NCI-H1436 treated with DMSO at 0.1 percent for 48 hours (cell line): ENCODE measurements at regions not wholly inside any gene's neighbourhood (a gene's known extent, or its start where the extent isn't known, plus 50 kb on each side); places are given as distances from the start of the nearest gene placed in this dataset.
"Not testable (repeated sequence)": the region's sequence is repeated elsewhere in the genome, so short reads cannot be mapped to it uniquely, and the experiment has no call there.

Experiments
- DNase-seq: peaks from one replicate; lab custom pipeline; 2025; lab: John Stamatoyannopoulos, UW

DNA sequence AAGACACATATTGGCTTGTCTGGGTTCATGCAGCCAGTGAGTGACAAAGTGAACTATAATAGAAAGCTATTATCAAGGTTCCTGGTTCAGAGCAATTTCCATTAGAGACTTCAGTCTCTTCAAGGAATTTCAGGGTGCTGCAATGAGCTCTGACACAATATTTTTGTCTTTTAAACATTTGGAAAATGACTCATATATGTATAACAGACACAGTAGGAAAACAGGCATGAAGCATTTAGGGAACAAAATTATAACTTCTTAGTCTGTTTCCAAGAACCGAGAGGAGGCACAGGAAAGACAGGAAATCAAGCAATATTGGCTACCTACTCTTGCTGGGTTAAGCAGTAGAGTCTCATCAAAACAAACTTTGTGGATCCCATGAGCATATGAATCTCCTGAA, 170.4 kb downstream of the PTPRC start:
- no peak for DNase-seq

DNA sequence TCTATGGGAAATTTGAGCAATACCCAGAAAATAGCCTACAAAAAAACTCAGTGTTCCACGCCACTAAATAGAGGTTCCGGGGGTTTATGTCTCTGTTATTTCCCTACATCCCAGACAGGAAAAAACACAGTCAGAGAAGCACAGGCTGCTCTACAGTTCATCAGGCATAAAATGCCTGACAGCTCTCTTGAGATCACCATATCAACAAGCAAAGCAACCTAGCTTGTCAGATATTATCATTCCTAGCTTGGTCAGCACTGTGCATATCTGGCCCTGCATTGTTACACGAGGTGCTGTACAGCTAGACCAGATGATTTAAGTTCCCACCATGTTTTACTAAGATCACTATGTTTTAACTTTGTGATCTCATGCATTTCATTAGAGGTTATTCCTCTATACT, 172.6 kb downstream of the PTPRC start:
- no peak for DNase-seq

DNA sequence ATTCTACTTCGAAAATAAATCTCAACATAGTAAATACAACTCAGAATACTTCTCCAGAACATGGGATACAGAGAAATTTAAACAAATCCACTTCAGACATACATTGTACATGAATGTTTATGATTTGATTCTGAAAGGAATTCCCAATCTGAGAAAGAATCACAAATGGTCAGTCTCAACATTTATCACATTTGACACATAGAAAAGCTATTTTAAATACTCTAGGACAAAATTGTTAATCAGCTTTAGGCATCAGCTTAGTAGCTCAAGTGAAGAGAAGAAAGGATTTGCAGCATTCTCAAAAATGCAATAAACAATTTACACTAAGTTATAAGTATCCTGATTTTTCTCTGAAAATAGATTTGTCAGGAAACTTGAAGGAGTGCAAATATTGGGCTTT, 184.8 kb downstream of the PTPRC start:
- no peak for DNase-seq

DNA sequence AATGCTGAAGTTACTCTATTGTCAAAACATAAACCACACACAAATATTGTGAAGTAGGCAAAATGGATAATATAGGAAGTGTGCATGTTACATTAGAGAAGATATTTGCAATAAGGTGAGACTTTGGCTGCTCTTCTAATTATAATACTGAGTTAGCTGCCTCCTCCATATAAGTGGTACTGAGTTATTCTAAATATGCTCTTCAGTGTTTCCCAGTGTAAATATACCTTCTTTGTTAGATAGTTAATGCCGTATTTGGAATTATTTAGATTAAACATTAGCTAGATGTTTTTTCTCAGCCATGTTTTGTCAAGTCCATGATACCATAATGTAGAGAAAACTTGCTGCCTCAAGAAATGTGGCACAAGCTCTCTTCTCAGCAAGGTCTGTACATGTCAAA, 186.4 kb downstream of the PTPRC start:
- no peak for DNase-seq

DNA sequence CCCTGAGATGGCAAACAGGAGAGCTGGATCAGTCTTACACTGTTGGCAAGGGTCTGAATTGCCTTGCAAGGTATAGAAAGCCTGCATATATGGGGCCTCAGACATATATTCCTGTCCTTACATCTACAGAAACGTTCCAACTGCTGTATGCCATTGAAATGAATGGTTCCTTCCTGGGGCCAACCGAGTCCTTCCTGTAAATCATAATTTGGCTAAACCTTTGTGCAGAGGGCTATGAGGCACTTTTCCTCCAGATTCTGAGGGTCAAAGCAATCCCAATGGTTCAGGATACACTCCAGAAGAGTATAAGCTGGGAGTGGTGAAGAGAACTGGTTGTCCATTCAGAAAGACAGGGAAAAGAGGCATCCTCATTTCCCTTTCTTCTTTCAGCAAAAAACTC, 190.5 kb downstream of the PTPRC start:
- DNase-seq, result no peak

DNA sequence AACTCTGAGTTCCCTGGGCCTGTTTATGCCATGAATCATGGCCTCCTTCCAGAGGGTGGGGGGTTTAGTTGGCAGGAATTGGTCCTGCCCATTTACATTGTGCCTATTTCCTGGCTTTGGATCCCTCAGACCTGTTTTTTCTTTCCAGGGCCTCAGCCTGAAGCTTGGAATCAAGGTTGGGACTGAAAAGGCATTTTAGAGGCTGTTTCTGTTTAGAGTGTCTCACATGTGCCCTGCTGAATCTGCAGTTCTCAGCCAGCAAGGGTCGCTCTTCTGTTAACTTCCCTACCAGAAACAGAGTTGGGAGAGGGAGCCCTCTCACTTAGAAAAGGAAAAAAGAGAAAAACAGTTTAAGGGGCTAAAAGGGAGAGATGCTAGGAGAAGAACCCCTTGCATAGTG, 191.1 kb downstream of the PTPRC start:
- no peak for DNase-seq

DNA sequence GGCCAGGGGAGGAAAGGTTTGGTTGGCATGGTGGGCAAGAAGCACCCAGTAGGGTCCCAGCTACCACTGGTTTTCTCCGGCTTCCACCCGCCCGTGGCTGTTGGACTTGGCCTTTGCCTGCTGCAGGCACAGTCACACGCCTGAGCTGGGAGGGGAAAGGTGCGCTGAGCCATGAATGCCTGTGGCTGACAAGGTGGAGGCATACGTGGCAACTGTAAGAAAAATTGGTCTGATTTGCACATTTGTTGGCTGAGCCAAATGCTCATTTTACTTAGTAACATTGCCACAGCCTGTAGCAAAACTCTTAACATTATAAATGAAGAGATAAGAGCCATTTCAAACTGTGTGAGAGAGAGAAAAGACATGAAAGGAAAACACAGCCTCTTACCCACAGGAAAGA, 191.6 kb downstream of the PTPRC start:
- DNase-seq, result no peak

DNA sequence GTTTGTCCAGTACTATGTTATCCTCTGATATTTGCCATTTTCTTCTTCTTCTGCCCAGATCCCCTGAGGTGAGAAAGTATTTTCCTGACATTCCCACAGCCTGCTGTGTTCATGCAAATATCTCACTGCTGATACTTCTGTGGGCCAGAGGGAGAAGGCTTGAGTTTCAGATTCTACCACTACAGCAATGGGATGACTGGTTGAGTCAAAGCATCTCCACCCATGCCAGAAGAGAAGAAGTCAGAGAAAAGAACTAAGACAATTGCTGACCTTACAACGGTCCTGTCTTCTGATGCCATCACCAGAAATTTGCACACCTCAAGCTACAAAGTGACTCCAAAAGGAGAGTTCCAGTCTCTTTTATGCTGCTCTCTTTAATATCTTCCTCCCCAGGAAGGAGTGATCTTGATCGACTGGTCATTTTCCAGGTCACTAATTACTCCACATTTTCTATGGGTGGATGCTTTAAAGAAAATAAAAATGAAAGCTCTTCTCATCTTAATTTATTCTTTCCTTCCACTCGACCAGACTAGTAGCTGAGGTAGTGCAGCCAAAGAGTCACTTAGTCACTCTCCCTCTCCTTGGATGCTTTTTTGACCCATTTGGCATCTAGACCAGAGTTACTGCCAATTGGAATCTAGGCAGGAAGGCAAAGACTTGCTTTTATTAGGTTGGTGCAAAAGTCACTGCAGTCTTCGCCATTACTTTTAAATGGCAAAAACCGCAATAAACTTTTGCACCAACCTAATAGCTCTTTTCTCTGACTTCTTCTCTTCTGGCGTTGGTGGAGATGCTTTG, 195.1 kb downstream of the PTPRC start:
- DNase-seq, result no peak

DNA sequence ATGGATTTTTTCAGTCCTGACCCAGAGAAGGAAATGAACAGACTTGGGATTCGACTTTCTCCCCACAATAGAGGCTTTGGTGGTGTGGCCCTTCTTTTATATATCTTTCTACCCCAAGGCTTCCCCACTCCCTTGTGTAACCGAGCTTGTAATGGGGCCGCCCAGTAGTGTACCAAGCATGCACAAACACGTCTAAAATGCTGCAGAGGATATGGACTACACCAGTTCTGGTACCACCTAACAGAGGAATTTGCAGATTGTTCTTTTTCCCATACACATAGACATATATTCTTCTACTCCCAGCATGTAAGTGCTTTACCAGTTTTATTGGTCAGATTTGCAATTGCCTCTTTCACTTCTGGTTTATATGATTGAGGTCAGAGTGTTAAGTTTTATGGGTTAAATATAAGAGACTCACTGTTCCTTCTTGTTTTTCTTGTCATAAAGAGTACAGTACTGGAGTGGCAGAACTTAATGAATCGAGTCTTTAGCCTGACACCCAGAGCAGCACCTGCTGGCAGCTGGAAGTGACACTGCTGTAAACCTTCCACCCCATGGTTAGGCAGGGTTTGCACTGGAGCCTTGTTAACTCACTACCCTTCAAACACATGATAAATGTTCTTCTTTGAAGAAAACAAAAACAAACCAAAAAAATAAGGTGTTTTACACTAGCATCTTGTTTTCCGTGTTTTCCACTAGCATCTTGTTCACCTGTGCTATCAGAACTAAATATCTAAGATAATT, 198.6 kb downstream of the PTPRC start:
- DNase-seq, result no peak

DNA sequence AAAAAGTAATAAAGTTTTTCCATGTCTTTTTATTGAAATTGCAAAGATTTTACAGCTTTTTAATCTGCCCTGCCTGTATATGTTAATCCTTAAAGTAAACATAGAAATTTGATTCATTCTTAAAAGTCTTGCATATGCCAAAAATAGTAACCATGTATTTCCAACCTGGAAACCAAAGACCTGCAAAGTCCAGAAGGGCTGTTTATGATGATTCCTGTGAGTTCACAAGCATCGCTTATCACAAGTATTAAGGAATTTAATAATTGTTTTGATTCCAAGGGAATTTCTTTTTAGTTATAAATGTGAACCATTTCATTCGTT, 199.1 kb downstream of the PTPRC start:
- DNase-seq, result no peak

DNA sequence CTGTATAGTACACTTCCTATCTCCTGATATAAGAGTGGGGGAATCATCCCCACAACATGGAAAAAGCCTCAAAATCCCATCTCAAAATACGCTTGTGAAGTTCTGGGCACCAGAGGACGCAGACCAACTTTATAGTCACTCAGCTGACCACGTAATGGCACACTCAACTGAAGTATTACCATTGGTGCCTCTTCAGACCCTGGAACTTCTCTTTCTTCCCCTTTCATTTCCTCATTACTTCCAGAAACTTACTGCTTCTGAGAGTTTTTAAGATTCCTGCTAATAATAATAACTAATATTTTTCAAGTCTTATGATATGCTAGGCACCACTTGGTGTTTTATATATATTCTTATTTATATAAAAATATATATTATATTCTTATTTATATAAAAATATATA, 202.6 kb downstream of the PTPRC start:
- DNase-seq, result no peak

DNA sequence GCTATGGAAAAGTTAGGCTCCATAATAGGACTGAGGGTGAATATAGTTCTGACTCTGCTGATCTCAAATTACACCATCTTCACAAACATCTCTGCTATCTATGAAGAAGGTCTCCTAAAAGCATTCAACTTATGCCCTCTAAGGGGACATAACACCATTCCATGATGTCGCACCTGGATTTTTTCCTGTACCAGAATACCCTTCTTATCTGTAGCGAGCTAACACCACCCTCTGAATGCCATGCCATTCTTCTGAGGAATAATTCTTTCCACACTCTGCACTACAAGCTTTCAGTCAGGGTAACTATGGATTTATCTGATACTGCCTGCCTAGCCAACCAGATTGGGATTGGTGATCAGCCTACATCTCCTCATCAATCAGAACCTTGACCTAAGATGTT, 203.8 kb downstream of the PTPRC start:
- no peak for DNase-seq

DNA sequence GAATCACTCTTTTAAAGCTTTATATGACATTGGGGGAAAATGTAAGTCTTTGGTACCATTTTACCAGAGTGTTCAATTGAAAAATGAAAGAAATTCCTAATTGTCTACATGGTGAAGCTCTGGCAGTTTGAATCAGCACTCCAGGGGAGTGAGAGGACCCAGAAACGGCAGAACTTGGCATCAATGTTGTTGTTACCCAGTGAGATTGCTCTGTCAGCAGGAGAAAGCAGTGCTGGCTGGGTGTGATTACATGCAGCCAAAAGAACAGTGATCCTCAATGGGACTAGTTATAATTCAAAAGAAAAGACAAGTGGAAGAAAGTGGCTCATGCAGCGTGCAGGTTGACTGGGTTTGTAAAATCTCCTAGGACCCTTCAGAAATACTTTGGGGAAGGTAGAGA, 206.4 kb downstream of the PTPRC start:
- DNase-seq, result no peak

DNA sequence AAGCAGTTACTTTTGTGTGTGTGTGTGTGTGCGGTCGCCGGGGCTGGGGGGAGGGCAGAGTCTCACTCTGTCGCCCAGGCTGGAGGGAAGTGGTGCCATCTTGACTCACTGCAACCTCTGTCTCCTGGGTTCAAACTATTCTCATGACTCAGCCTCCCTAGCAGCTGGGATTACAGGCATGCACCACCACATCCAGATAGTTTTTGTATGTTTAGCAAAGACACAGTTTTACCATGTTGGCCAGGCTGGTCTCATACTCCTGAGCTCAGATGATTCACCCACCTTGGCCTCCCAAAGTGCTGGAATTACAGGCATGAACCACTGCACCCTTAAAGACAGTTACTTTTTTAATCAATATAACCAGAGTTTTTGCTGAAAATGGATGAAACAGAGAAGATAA, 207.0 kb downstream of the PTPRC start:
- DNase-seq, result no peak

DNA sequence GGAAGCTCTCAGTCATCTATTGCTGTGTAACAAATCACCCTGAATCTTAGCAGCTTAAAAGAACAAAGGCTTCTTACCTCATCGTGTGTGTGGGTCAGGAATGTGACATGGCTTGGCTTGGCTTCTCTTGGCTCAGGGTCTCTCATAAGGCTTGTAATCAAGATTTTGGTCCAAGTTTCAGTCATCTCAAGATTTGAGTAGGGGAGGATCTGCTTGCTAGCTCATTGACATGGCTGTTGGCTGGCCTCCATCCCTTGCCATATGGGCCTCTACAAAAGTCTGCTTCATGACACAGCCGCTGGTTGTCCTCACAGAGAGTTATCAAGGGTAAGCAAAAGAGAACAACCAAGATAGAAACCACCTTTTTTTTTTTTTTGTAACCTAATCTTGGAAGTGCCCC, 207.7 kb downstream of the PTPRC start:
- no peak for DNase-seq

DNA sequence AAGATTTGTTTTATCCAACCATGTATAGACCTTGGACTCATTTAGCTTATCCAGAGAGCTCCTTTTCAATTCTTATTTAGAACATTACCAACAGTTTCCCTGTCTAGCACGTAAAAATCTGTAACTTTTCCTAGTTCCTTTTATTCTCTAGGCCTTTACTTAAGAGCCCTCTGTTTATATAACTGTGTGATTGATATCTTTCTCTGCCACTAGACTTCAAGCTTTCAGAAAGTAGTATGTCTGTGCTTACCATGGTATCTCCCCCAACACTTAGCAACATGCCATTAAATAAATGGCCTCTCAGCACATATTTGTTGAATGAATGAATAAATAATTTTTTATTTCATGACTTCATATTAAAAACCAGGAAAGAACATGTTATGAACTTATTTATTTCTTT, 209.4 kb downstream of the PTPRC start:
- DNase-seq, result no peak

DNA sequence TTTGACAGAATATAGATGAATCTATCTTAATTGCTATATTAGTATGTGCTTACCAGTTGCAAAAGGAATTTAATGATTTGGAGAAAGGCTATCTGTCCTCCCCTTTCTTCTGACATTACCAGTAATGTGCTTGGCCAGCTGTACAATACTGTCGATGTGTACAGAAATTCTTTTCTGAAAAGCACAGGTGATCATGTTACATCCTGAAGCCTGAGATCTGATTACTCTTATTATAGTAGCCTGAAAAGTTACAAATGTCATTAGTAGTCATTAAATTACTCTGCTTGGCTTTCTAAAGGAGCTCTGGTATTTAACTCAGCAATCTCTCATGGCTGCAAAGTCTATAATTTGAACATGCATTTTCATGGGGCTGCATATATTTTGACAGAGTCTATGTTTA, 209.8 kb downstream of the PTPRC start:
- peak; percentile 31 for DNase-seq

DNA sequence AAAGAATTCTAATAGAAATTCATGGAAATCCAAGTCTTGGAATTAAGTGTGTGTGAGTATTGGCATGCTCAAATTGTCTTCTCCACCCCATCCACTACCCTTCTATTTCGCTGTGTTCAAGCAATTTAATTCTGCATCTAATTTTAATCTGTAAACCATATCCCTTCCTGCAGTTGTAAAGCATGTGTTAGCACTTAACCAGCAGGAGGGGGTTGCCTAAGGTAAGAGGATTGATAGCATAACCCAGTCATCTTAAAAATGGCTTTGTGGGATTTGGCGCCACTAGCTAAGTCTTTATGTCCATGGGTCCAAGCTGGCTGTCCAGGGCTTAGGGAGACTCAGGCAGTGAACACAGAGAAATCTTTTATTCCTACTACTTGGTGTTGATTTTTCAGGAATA, 210.3 kb downstream of the PTPRC start:
- DNase-seq, result no peak

DNA sequence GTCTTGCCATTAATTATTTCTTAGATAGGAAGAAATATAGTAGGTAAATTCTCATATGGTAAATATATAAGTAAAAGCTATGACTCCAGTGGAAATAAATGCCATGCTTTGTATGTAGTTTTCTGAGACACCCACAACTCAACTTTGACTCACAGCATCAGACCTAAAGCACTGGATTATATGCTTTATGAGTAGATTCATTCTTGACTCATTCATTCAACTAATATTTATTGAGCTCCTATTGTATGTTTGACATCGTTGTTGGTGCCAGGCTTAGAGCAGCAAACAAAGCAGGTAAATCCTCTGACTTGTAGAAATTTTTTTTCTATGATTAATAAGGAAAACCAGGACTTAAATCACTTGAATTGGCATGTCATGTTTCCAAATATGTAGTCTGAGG, 211.4 kb downstream of the PTPRC start:
- no peak for DNase-seq

DNA sequence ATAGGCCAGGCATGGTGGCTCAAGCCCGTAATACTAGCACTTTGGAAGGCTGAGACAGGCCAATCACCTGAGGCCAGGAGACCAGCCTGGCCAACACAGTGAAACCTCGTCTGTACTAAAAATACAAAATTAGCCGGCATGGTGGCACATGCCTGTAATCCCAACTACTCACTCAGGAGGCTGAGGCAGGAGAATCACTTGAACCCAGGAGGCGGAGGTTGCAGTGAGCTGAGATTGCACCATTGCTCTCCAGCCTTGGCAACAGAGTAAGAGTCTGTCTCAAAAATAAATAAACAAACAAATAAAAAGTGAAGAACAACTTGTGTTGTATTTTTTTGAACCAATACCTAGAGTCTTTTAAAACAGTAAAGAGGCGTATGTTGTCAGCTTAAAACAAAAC, 212.1 kb downstream of the PTPRC start:
- not testable (repeated sequence) for DNase-seq

DNA sequence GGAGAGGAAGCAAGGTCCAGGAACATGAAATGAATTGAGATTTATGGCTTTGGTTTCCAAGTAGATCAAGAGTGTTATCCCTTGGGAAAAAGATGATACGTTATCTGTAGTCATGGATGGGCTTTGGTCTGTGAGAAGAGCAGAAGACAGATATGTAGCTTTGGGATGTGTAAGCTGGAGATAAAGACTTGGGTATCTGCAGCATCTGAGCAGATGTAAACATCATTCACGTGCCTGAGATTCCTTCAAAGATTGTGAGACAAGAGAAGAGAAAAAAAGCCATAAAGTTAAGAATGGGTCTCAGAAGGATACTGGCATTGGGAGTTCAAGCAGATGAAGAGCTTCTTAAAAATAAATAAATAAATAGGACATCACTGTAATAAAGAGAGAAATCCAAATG, 217.8 kb downstream of the PTPRC start:
- DNase-seq, result no peak

DNA sequence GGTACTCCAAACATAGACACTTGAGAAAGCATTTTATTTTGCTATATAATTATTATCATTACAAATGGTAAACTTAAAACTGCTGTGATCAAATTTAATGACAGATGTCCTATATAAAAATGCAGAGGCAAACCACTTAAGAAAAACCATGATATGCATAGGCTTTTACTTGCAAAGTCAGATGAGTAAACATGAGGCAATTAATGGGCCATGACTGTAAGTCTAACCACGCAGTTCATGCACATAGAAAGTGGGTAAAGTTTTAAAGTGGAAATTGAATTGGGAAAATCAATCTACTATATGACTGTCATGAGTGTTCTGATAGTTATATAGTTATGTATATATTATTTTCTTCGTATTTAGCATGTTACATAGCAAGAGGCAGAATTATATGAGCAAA, 219.2 kb downstream of the PTPRC start:
- DNase-seq, result no peak

DNA sequence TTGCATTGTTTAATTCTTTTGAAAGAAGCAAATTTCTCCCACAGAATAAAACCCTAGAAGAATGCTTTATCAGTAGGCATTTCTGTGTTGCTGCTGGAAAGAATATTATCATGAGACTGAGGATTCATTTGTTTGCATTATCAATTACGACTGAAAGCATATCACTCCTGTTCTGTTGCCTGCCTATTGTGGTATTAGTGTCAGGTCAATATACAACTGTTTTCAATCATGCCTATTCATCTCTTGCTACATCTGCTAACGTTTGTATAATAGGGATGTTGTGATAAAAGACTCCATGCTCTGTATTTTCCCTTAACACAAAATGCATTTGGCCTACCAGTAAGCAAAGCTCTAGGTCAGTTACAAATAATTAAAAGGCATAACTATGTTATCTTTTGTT, 221.5 kb downstream of the PTPRC start:
- DNase-seq, result no peak

DNA sequence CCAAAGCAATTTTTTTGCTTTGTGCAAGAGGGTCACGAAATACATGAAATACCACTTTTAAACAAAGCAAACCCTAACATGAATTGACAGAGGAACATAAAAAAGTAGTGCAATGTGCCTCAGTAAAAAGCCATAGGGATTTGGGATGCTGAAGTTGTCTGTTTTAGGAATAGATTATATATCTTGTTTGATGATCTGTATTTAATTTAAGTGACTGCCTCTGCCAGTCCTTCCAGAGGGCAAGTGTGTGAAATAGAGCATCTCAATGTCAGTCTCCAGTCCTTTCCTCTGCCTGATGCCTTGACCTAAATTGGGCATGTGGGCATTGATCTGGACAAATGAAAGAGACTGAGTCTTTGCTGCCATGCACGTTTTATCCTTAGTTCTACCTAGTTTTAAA, 222.8 kb downstream of the PTPRC start:
- DNase-seq, result no peak
